ENCODE measurements at regions not wholly inside any gene's neighbourhood (a gene's known extent, or its start where the extent isn't known, plus 50 kb on each side); places are given as distances from the start of the nearest gene placed in this dataset.

GRCh38 chr9:7297521-7297920 lies 502.1 kb downstream of the DMAC1 start:
- Histone ChIP-seq H3K4me1 (no peaks in the 10 kb centered on the region), H3K9me3 (no peaks in the 10 kb centered on the region), H3K27me3 (no peaks in the 10 kb centered on the region), H3K36me3 (no peaks in the 10 kb centered on the region), H3K27ac (no peak overlapping the region), H3K4me3 (no peak overlapping the region)
- no peak for ATAC-seq (ENCODE audit: low FRiP score in 2 of 2)
- 83 to 87% methylated on average over 1 of the region's 1 CpG for WGBS, 2 donors
- no peak for DNase-seq
- TF ChIP-seq EP300 (IDR thresholded peaks at IDR 0.05) (no peak), CTCF (IDR thresholded peaks at IDR 0.05) (no peak), POLR2A (IDR thresholded peaks at IDR 0.05) (no peak), POLR2AphosphoS5 (IDR thresholded peaks at IDR 0.05) (no peak)

GRCh38 chr9:7293091-7293490 lies 506.5 kb downstream of the DMAC1 start:
- no peaks in the 10 kb centered on the region for H3K4me1 ChIP-seq
- no peak for DNase-seq
- no peaks in the 10 kb centered on the region for H3K9me3 ChIP-seq
- H3K27ac ChIP-seq, result no peak overlapping the region
- ATAC-seq (ENCODE audit: low FRiP score in 2 of 2), result no peak
- TF ChIP-seq CTCF (IDR thresholded peaks at IDR 0.05) (no peak), POLR2A (IDR thresholded peaks at IDR 0.05) (no peak), POLR2AphosphoS5 (IDR thresholded peaks at IDR 0.05) (no peak), EP300 (IDR thresholded peaks at IDR 0.05) (no peak)
- H3K4me3 ChIP-seq, result no peak overlapping the region
- WGBS, 2 donors, result 78 to 88% methylated on average over 1 of the region's 1 CpG
- no peaks in the 10 kb centered on the region for H3K36me3 ChIP-seq
- no peaks in the 10 kb centered on the region for H3K27me3 ChIP-seq

- ATAC-seq (ENCODE audit: low FRiP score in 2 of 2), result no peak
- no peaks in the 10 kb centered on the region for H3K27me3 ChIP-seq
- DNase-seq, result no peak
- 85 to 91% methylated on average over 1 of the region's 1 CpG for WGBS, 2 donors
- no peak overlapping the region for H3K27ac ChIP-seq
- no peaks in the 10 kb centered on the region for H3K36me3 ChIP-seq
- TF ChIP-seq POLR2AphosphoS5 (IDR thresholded peaks at IDR 0.05), result no peak
- TF ChIP-seq POLR2A (IDR thresholded peaks at IDR 0.05), result no peak
- no peak for TF ChIP-seq CTCF (IDR thresholded peaks at IDR 0.05)
- no peak for TF ChIP-seq EP300 (IDR thresholded peaks at IDR 0.05)
- H3K4me1 ChIP-seq, result no peaks in the 10 kb centered on the region
- no peaks in the 10 kb centered on the region for H3K9me3 ChIP-seq
- no peak overlapping the region for H3K4me3 ChIP-seq
Measured at GRCh38 chr9:7289773-7290172, 509.8 kb downstream of the DMAC1 start.

GRCh38 chr9:7287986-7288385 lies 511.6 kb downstream of the DMAC1 start:
- no peak overlapping the region for H3K27ac ChIP-seq
- DNase-seq, result no peak
- H3K4me1 ChIP-seq, result no peaks in the 10 kb centered on the region
- H3K36me3 ChIP-seq, result no peaks in the 10 kb centered on the region
- H3K4me3 ChIP-seq, result no peak overlapping the region
- no peaks in the 10 kb centered on the region for H3K27me3 ChIP-seq
- H3K9me3 ChIP-seq, result no peaks in the 10 kb centered on the region
- no peak for ATAC-seq (ENCODE audit: low FRiP score in 2 of 2)
- TF ChIP-seq EP300 (IDR thresholded peaks at IDR 0.05) (no peak), CTCF (IDR thresholded peaks at IDR 0.05) (no peak), POLR2AphosphoS5 (IDR thresholded peaks at IDR 0.05) (no peak), POLR2A (IDR thresholded peaks at IDR 0.05) (no peak)

- H3K27me3 ChIP-seq, result no peaks in the 10 kb centered on the region
- no peak for TF ChIP-seq POLR2AphosphoS5 (IDR thresholded peaks at IDR 0.05)
- no peak for TF ChIP-seq CTCF (IDR thresholded peaks at IDR 0.05)
- TF ChIP-seq EP300 (IDR thresholded peaks at IDR 0.05), result no peak
- TF ChIP-seq POLR2A (IDR thresholded peaks at IDR 0.05), result no peak
- no peaks in the 10 kb centered on the region for H3K9me3 ChIP-seq
- H3K4me3 ChIP-seq, result no peak overlapping the region
- DNase-seq, result no peak
- H3K4me1 ChIP-seq, result no peaks in the 10 kb centered on the region
- 74 to 78% methylated on average over 4 of the region's 4 CpGs for WGBS, 2 donors
- no peaks in the 10 kb centered on the region for H3K36me3 ChIP-seq
- H3K27ac ChIP-seq, result no peak overlapping the region
- ATAC-seq (ENCODE audit: low FRiP score in 2 of 2), result no peak
Measured at GRCh38 chr9:7287065-7287464, 512.5 kb downstream of the DMAC1 start.
